Activated naive CD4-positive, alpha-beta T cell treated with anti-CD3 and anti-CD28 coated beads, Interleukin-2, amount 50 U/mL, for 24 hours (primary cell): ENCODE measurements at regions not wholly inside any gene's neighbourhood (a gene's known extent, or its start where the extent isn't known, plus 50 kb on each side); places are given as distances from the start of the nearest gene placed in this dataset.

Source experiments
- H3K27ac Mint-ChIP-seq: one replicate; pipeline ENCODE4 v1.8.0; 2021; ENCODE audit warnings: mild to moderate bottlenecking, mixed read lengths
- H3K27me3 Mint-ChIP-seq: one replicate; pipeline ENCODE4 v1.8.0; 2021; ENCODE audit warnings: mixed read lengths
- H3K36me3 Mint-ChIP-seq: one replicate; pipeline ENCODE4 v1.8.0; 2021; ENCODE audit warnings: mixed read lengths
- H3K4me1 Mint-ChIP-seq: one replicate; pipeline ENCODE4 v1.8.0; 2021; ENCODE audit warnings: mixed read lengths
- H3K4me3 Mint-ChIP-seq: one replicate; pipeline ENCODE4 v1.8.0; 2021; ENCODE audit warnings: mild to moderate bottlenecking, mixed read lengths
- H3K9me3 Mint-ChIP-seq: one replicate; pipeline ENCODE4 v1.8.0; 2021; ENCODE audit warnings: mixed read lengths

DNA sequence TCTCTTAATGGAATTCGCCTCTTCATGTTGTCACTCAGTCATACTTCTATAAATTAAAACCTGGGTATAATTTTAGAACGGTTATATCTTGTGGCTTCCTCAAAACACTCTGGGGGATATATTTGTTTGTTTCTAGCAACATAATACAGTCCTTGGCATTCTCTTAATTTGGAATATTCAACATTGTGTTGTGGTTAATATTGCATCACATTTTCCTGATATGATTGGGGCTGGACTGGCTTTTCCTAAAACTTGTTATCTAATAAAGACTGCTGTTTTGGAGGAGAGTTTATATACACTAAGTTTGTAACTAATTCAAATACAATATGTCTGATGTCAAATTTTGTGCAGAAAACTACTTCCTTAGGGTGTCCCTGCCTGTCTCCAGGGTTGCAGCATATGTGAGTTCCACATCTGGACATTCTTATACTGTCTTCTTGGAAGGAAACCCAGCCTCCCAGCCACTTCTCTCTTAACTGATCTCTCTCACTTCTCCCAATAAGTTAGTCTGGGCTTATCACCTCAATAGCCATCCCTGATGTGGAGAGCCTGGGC lies 892.6 kb downstream of the MRPL39 start:
- H3K4me3 Mint-ChIP-seq, result no peak overlapping the region
- H3K4me1 Mint-ChIP-seq, result no peaks in the 10 kb centered on the region
- H3K9me3 Mint-ChIP-seq, result no peaks in the 10 kb centered on the region
- H3K27ac Mint-ChIP-seq, result no peak overlapping the region
- no peaks in the 10 kb centered on the region for H3K36me3 Mint-ChIP-seq
- H3K27me3 Mint-ChIP-seq, result no peaks in the 10 kb centered on the region

DNA sequence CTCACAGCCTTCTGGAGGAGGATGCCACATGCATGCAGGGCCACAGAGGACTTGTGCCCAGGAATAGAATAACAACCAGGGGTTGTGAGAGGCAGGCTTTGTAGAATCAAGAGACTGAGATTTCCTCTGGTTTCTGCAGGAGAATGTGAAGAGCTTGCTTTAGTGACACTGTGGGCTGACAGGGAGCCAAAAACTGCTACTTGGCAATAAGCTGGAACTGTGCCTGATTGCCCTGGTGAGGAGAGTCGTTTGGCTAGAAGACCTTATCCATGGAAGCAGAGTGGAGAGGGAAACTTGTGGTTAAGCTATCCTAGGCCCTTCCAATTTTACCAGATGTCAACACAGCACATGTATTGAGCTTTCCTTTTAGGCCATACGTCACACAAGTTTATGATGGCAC lies 902.1 kb downstream of the MRPL39 start:
- Mint-ChIP-seq H3K36me3 (no peaks in the 10 kb centered on the region), H3K27me3 (no peaks in the 10 kb centered on the region), H3K9me3 (peaks cover 9% of the 10 kb centered on the region), H3K4me1 (no peaks in the 10 kb centered on the region), H3K4me3 (no peak overlapping the region), H3K27ac (no peak overlapping the region)

DNA sequence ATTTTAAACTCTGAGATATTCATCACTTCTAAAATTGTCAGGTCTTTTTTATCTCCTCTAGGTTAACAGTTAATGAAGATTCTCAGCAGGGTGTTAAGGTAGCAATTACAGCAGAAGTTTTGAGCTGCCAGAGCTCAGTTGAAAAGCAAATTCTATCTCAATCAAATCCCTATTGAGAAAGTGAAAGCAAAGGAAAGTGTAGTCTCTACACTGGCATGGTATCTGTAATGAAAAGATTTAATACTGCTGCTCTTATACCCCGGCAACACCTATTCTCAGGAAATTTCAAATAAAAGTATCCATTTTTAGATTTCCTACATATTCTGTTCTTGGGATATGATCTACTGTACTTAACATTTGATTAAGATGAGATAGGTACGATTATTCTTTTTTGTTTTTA lies 913.5 kb downstream of the MRPL39 start:
- no peaks in the 10 kb centered on the region for H3K27me3 Mint-ChIP-seq
- no peaks in the 10 kb centered on the region for H3K36me3 Mint-ChIP-seq
- no peaks in the 10 kb centered on the region for H3K9me3 Mint-ChIP-seq
- H3K4me3 Mint-ChIP-seq, result no peak overlapping the region
- H3K27ac Mint-ChIP-seq, result no peak overlapping the region
- H3K4me1 Mint-ChIP-seq, result no peaks in the 10 kb centered on the region

DNA sequence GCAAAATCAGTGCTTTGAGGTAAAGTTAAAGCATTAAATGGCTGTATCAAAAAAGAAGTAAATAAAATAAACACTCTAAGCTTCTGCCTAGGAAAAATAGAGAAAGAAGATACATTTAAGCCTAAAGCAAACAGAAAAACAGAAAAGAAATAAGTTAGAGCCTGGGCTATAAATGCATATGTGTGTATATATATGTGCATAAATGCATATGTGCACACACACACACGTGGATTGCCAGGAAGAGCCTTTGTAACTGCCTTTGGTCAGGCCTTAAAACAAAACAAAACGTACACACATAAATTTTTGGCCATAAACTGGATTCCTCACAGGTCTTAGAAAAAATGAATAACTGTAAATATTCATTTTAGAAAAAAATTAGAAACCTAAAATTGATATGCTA lies 925.8 kb downstream of the MRPL39 start:
- H3K36me3 Mint-ChIP-seq, result no peaks in the 10 kb centered on the region
- H3K9me3 Mint-ChIP-seq, result no peaks in the 10 kb centered on the region
- no peaks in the 10 kb centered on the region for H3K27me3 Mint-ChIP-seq
- H3K27ac Mint-ChIP-seq, result no peak overlapping the region
- H3K4me1 Mint-ChIP-seq, result no peaks in the 10 kb centered on the region
- H3K4me3 Mint-ChIP-seq, result no peak overlapping the region

DNA sequence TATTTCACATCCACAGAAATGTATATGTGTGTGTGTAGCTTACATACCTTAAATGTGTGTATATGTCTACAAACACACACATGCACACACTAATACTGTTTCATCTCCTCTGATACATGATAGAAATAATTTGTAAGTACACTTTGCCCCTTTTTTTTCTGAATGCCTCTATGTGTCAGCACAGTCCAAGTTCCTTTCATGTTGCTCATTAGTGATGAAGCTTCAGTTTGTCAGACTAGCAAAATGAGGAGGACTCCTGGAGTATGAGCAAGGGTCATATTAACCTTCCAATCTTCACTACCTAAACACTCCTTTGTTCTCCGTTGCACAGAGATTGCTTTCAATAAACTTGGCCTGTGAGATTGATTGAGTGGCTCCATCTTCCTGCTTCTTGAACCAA lies 935.4 kb downstream of the MRPL39 start:
- H3K27ac Mint-ChIP-seq, result no peak overlapping the region
- no peaks in the 10 kb centered on the region for H3K36me3 Mint-ChIP-seq
- no peaks in the 10 kb centered on the region for H3K27me3 Mint-ChIP-seq
- no peak overlapping the region for H3K4me3 Mint-ChIP-seq
- H3K9me3 Mint-ChIP-seq, result no peaks in the 10 kb centered on the region
- no peaks in the 10 kb centered on the region for H3K4me1 Mint-ChIP-seq

DNA sequence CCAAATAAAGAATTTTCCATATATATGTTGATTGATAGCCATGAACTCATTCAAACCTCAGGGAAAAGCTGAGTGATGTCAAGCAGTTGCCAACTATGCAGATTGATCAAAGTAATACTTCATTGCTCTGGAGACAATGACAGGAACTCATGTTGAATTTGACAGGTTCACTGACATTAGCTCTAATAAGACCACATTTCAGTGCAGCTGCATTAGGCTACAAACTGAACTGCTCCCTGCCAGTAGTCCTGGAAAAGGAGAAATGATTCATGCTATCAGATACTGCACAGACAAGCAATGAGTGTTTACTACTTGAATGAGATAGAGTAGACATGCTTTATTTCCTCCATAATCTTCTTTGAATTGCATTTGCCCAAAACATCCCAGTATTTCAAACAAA lies 948.4 kb downstream of the MRPL39 start:
- Mint-ChIP-seq H3K27ac (no peak overlapping the region), H3K27me3 (no peaks in the 10 kb centered on the region), H3K4me1 (no peaks in the 10 kb centered on the region), H3K36me3 (no peaks in the 10 kb centered on the region), H3K9me3 (peaks cover 6% of the 10 kb centered on the region), H3K4me3 (no peak overlapping the region)

DNA sequence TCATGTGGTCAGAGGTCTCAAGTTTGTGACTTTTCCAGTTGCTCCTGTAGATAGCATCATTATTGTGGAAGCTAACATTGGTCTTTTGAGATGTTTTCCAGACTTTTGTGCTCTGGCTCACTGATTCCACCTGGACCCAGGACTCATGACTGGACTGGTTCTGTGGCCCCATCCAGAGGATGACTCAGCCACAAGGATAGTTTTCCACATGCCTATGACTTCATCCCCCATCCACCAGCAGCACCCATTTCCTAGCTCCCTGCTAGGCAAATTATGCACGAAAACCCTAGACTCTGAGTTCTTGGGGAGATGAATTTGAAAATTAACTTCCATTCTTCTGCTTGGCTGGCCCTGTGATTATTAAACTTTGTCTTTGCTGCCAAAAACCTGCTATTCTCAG lies 949.3 kb downstream of the MRPL39 start:
- H3K27ac Mint-ChIP-seq, result no peak overlapping the region
- no peaks in the 10 kb centered on the region for H3K27me3 Mint-ChIP-seq
- peaks cover 6% of the 10 kb centered on the region for H3K9me3 Mint-ChIP-seq
- H3K4me1 Mint-ChIP-seq, result no peaks in the 10 kb centered on the region
- H3K36me3 Mint-ChIP-seq, result no peaks in the 10 kb centered on the region
- no peak overlapping the region for H3K4me3 Mint-ChIP-seq

DNA sequence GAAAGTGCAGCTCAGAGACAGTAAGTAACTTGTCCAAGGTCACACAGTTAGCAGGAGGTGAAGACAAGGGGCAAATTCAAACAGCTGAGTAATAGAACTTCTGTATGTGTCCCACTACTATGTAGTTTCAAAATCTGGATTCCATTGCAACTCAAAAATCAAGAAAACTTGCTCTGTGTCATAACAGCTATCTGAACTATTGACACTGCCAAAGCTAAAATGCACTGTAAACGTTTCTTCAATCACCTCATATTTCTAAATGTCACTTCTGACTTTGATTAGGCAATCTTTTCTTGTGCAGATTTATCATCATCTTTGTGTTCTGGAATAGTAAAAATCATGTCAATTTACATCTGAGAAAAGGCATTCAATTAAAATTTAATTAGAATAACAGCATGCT lies 957.6 kb downstream of the MRPL39 start:
- no peaks in the 10 kb centered on the region for H3K36me3 Mint-ChIP-seq
- no peaks in the 10 kb centered on the region for H3K27me3 Mint-ChIP-seq
- no peak overlapping the region for H3K4me3 Mint-ChIP-seq
- H3K4me1 Mint-ChIP-seq, result no peaks in the 10 kb centered on the region
- H3K9me3 Mint-ChIP-seq, result peaks cover 2% of the 10 kb centered on the region
- H3K27ac Mint-ChIP-seq, result no peak overlapping the region

DNA sequence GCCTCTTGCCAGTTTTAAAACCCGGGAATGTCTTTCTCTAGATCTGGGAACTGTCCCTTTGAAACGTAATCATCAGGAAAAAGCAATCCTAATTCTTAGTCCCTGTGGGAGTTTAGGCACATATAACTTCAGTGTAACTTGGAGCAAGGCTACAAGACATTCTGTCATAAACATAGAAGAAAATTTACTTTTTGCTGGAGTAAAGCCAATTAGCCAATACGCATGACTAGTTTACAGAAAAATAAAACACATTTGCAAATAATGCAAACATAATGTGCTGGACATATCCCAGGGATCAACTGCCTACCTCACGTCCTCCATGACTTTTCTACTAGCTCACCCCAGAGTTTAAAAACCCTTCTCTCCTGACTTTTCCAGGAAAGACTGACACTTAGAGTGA lies 970.6 kb downstream of the MRPL39 start:
- Mint-ChIP-seq H3K4me1 (no peaks in the 10 kb centered on the region), H3K4me3 (no peak overlapping the region), H3K9me3 (peaks cover 10% of the 10 kb centered on the region), H3K27me3 (no peaks in the 10 kb centered on the region), H3K36me3 (no peaks in the 10 kb centered on the region), H3K27ac (no peak overlapping the region)

DNA sequence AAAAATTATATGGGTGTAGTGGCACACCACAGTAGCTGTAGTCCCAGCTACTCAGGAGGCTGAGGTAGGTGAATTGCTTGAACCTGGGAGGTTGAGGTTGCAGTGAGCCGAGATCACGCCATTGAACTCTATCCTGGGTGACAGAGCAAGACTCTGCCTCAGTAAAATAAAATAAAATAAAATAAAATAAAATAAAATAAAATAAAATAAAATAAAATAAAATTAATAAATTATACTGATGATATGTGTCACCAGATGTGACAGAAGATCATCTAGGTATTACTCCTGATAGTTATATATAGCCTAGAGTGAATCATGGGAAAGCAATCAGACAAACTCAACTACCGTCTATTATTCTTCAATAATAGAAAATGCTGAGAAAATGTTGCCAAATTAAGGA lies 972.5 kb downstream of the MRPL39 start:
- Mint-ChIP-seq H3K9me3 (no peaks in the 10 kb centered on the region), H3K27me3 (no peaks in the 10 kb centered on the region), H3K4me3 (no peak overlapping the region), H3K4me1 (no peaks in the 10 kb centered on the region), H3K36me3 (no peaks in the 10 kb centered on the region), H3K27ac (no peak overlapping the region)

DNA sequence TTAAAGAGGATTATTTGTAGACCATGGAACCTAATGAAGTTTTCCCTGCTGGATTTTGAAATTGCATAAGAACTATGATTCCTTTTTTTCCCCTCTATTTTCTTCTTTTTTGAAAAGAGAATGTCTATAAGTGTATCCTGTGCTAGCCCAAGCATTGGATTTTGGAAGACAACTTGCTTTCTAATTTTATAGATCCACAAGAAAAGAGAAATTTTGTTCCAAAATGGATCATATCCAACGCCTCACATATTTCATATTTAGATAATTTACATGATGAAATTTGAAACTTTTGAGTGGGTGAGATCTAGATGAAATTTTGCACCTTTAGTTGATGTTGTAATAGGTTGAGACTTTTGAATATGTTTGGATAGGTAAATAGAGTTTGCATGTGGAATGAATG lies 978.7 kb downstream of the MRPL39 start:
- no peaks in the 10 kb centered on the region for H3K36me3 Mint-ChIP-seq
- H3K27me3 Mint-ChIP-seq, result peaks cover 2% of the 10 kb centered on the region
- no peak overlapping the region for H3K4me3 Mint-ChIP-seq
- no peaks in the 10 kb centered on the region for H3K4me1 Mint-ChIP-seq
- H3K27ac Mint-ChIP-seq, result no peak overlapping the region
- peaks cover 9% of the 10 kb centered on the region for H3K9me3 Mint-ChIP-seq

DNA sequence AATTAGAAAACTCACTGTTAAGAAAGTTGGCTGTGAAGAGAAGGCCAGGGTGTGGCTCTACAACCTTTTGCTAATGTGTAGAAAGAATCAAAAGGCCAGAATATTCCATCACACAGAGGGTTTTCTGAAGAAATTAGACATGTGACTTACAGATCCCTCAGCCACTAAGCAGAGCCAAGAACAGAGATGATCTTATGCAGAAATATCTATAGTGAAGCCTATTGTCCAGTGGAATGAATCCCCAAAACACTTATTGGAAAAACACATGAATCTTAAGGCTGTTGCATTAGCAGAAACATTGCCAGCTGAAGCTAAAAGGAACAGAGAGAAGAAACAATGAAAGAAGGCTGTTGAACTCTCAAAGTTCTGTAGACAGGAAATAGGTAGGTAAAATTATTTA lies 979.2 kb downstream of the MRPL39 start:
- Mint-ChIP-seq H3K36me3 (no peaks in the 10 kb centered on the region), H3K9me3 (peaks cover 13% of the 10 kb centered on the region), H3K27me3 (peaks cover 2% of the 10 kb centered on the region), H3K27ac (no peak overlapping the region), H3K4me3 (no peak overlapping the region), H3K4me1 (no peaks in the 10 kb centered on the region)

DNA sequence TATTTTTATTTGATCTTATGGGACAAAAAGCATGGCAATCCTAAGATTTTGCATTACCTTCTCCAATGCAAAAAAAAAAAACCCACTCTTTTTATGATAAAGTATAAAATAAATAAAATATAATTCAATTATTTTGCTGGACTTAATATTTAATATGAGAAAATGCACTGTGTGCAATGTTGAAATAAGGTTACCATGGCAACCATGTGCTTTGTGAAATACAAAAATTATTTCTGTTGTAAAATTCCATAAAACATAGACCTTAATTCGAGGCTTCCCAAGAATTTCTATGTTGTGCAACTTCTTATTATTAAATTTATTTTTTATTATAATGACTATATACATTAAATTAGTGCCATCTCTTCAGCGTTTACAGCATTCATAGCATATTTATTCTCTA lies 989.5 kb downstream of the MRPL39 start:
- no peak overlapping the region for H3K27ac Mint-ChIP-seq

DNA sequence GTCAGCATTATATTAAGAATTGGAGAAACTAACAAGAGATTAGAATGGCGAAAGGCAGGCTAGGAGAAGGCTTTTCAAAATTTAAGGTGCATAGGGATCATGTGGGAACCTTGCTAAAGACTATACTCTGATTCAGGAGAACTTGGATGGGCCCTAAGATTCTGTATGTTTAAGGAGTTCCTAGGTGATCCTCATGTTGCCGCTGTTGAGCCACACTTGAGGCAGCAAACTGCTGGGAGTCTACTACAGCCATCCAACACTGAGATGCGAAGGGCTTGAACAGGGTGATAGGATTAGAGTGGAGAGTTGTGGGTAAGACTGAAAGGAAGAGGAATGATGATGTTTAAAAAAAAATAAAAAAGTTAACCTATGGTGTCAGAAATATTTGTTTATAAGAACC lies 1013.2 kb downstream of the MRPL39 start:
- no peaks in the 10 kb centered on the region for H3K27me3 Mint-ChIP-seq
- H3K4me1 Mint-ChIP-seq, result no peaks in the 10 kb centered on the region
- no peaks in the 10 kb centered on the region for H3K36me3 Mint-ChIP-seq
- H3K9me3 Mint-ChIP-seq, result peaks cover 8% of the 10 kb centered on the region
- no peak overlapping the region for H3K27ac Mint-ChIP-seq
- no peak overlapping the region for H3K4me3 Mint-ChIP-seq

More for the DNA sequence above, 989.5 kb downstream of the MRPL39 start:
- Mint-ChIP-seq H3K4me1 (no peaks in the 10 kb centered on the region), H3K9me3 (peaks cover 4% of the 10 kb centered on the region), H3K36me3 (no peaks in the 10 kb centered on the region), H3K4me3 (no peak overlapping the region), H3K27me3 (no peaks in the 10 kb centered on the region)

DNA sequence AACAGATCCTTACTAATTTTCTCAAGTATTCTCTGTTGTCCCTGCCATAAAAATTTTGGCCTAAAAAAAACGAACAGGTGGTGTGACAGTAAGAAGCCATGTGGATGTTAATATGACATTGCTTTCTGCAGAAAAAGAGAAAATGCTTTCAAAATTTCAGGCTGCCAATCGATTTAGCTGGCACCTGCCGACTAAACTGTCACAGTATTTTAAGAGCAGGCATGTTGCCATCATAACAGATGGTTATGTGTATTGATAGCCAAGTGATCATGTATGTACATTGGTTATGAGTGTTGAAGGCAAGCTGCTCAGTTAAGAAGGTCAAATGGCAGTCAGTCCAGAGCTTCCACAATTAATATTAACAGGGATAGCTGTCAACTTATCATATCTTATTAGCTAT lies 1017.0 kb downstream of the MRPL39 start:
- Mint-ChIP-seq H3K36me3 (no peaks in the 10 kb centered on the region), H3K27me3 (no peaks in the 10 kb centered on the region), H3K4me3 (no peak overlapping the region), H3K27ac (no peak overlapping the region), H3K4me1 (no peaks in the 10 kb centered on the region), H3K9me3 (peaks cover 4% of the 10 kb centered on the region)

DNA sequence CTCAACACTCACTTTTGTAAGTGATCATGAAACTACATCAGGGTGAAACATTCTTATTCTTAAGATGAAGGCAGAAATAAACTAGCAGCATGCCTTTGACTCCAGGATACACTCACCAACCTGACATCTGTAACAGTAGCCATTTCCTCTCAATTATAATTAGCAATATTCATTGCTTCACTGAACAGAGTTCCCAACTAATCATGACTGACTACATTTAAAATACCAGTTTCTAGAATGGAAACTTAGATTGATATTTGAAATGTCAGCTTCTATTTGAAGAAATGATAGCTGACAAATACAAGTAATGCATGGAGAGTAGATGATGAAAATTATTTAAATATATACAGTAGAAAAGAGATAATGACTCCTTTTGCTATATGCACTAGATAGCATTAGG lies 1023.8 kb downstream of the MRPL39 start:
- Mint-ChIP-seq H3K27ac (no peak overlapping the region), H3K9me3 (peaks cover 5% of the 10 kb centered on the region), H3K36me3 (no peaks in the 10 kb centered on the region), H3K4me3 (no peak overlapping the region), H3K4me1 (no peaks in the 10 kb centered on the region), H3K27me3 (no peaks in the 10 kb centered on the region)

DNA sequence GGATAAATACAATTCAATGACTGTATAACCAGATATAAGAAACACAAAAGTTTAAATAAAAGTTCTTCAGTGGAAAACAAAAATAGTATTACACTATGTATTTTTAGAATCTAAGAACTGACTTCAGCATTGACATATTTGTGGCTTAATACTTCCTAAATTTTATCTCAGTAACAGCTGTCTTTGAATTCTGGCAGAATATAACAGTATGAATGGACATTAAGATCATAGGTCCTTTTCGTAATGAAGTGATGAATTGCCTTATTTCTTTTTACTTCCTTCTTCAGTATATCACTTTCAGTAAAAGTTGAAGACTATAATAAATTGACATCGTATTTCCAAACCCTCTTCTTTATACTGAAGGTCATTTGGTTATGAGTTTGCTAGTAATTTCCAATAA lies 1030.0 kb downstream of the MRPL39 start:
- no peak overlapping the region for H3K27ac Mint-ChIP-seq
- no peaks in the 10 kb centered on the region for H3K27me3 Mint-ChIP-seq

More for the DNA sequence above, 1030.0 kb downstream of the MRPL39 start:
- no peaks in the 10 kb centered on the region for H3K9me3 Mint-ChIP-seq
- no peaks in the 10 kb centered on the region for H3K4me1 Mint-ChIP-seq
- no peaks in the 10 kb centered on the region for H3K36me3 Mint-ChIP-seq
- no peak overlapping the region for H3K4me3 Mint-ChIP-seq
